SKM-1 treated with dmso at 0.1 percent for 144 hours (cell line): ENCODE measurements at regions not wholly inside any gene's neighbourhood (a gene's known extent, or its start where the extent isn't known, plus 50 kb on each side); places are given as distances from the start of the nearest gene placed in this dataset.
"Not testable (repeated sequence)": the region's sequence is repeated elsewhere in the genome, so short reads cannot be mapped to it uniquely, and the experiment has no call there.

Experiments used
- DNase-seq: peaks from one replicate; lab custom pipeline; 2025; ENCODE audit not compliant: unreplicated experiment; lab: John Stamatoyannopoulos, UW

DNA sequence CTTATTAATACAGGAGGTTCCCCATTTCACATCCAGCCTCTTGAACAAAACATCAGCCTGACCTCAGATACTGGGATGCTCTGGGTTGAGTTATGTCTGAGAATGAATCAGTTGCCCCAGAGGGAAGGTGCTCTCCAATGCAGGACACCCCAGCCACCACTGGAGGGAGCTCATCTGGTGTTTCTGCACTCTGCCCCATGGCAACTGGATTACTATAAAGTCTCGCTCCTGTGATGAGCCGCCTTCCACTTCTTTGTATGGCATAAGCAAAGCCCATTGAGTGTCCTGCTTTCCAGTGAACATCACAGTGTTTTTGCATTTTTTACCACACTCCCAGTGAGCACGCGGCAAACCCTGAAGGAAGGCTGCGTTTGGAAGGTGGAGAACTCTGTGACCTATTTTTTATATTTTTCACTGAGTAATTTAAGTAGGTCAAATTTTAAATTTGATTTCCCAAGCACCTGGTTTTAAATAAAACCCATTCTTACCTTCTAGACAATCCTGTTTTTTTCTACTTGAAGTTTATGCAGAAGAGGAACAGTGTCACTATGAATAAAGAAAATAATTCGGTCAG, 176.9 kb upstream of the WWC1 start:
- DNase-seq = peak; percentile 65

GRCh38 chr5:168117469-168117868, 174.0 kb upstream of the WWC1 start:
- no peak for DNase-seq

- DNase-seq = peak; percentile 40
These were observed 173.3 kb upstream of the WWC1 start for GRCh38 chr5:168118042-168118668.

- DNase-seq = no peak
These were observed 170.9 kb upstream of the WWC1 start for GRCh38 chr5:168120401-168121137.

- DNase-seq = no peak
These were observed 170.3 kb upstream of the WWC1 start for GRCh38 chr5:168121138-168121494.

DNA sequence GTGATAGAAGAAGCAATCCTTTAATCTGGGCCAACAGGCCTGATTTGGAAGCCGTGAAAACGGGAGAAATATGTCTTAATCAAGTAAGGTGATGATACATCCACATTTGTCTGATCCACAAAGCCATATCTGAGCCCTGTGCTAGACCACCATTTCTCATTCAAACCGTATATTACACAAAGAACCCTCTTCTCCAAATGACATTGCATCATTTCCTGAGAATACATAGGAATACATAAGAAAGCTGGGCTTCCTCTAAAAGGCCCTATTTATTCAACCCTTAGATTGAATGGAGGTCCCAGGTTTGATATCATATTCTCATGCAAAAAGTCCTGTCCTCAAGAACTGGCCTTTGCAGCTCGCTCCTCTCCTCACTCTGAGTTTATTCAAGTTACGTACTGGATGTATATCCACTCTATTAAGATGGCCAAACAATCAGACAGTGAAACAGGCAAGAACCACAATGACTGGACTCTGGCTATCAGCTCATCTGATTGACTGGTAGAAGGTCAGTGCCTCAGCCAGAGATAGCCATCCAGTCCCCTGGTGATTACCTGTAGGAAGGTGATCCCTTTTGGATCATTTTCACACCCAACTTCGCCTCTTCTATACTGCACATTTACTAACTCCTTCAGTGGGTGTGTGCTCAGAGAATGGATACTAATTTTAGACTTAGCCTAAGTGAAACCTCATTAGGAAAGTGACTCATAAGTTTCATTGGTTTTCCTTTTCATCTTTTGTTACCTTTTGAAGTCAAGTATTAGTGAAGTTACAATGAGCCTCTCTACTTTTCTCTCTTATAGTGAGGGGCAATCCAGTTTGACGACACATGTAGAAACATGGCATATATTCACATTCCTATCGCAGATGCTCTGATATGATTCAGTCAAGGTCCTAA, 167.6 kb upstream of the WWC1 start:
- peak; percentile 25 for DNase-seq

- no peak for DNase-seq
These were observed 165.8 kb upstream of the WWC1 start for GRCh38 chr5:168125445-168126199.

- no peak for DNase-seq
These were observed 164.8 kb upstream of the WWC1 start for GRCh38 chr5:168126606-168127005.

DNA sequence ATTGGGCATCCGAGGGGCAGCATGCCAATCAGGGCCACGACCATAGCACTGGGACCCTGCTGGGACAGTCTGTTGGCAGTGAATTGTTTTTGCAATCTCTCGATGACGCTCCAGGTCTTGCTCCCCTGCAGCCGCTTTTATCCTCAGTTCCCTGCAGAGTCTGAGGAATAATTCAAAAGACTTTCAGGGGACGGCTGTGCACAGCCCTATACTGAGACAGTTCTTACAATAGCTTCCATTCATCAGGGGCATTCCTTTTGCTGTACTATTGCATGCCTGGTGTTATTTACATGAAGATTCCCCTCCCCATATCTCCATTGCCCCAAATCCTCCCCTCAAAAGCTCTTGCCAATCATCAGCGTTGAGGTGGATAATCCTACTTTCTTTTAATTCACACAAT, 163.3 kb upstream of the WWC1 start:
- no peak for DNase-seq

DNA sequence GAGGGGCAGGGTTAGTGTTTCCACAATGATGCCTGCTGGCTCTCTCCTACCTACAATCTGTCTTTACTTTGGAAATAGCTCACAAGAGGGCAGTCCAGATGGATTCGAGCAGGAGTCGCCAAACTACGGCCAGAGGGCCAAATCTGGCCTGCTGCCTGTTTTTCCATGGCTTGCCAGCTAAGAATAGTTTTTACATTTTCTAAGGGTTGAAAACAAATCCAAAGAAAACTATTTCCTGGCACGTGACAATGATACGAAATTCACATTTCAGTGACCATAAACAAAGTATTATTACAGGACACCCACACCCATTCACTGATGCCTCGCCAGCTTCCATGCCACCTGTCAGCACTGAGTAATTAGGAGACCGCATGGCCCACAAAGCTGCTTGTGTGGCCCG, 162.9 kb upstream of the WWC1 start:
- DNase-seq = no peak

DNA sequence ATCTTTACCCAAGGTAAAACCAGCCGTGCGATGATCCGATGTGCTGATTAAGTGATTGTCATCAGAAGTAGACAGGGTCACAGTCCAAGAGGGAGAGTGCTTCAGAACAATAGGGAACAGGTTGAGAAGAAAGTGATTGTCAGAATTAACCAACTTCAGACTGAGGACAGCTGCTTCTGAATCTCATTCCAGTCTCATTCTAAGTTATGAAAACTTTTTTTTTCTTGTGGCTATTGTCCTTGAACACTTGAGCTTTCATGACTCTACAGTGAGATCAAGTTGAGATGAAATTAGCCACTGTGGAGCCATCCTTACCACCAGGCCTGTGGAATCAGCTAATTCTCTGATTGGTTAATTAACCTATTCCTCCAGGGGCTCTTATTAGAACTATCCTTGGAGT, 159.9 kb upstream of the WWC1 start:
- no peak for DNase-seq

- no peak for DNase-seq
These were observed 159.2 kb upstream of the WWC1 start for GRCh38 chr5:168132241-168132641.

DNA sequence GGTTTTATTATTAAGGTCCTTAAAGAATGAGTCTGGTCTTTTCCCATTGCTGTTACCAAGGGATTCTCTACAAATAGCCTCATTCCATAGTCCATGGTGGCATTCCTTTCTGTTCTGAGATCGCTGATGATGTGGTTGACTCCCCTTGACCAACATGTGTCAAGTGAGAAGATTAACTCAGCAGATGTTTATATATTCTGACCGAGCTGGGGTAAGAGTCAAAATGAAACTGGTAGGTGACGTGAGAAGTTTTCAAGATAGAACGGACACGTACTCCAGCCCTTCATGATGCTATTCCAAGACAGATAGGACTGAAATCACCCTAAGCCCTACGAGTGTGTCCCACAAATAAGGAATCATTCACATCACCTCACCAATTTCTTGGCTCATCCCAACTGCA, 155.5 kb upstream of the WWC1 start:
- no peak for DNase-seq

DNA sequence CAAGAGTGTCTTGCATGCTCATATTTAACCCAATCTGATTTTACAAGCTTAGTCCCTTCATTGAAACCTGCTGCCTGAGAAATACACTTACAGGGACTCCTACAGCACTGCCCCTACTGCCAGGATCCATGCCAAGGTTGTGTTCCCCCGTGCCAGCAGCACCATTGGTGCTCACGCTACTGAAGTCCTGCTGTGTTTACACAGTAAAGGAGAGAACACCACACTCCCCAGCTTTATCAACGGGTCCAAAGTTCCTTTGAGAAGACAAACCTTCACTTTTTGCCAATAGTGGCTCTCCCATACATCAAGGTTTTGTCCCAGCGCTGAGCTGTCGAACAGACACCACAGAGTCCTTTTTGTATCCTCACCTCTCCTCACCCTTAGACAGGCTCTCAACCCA, 155.1 kb upstream of the WWC1 start:
- DNase-seq = no peak

GRCh38 chr5:168137265-168137664, 154.2 kb upstream of the WWC1 start:
- no peak for DNase-seq

GRCh38 chr5:168140241-168140640, 151.2 kb upstream of the WWC1 start:
- DNase-seq = no peak

- no peak for DNase-seq
These were observed 149.0 kb upstream of the WWC1 start for GRCh38 chr5:168142402-168142801.

GRCh38 chr5:168143521-168143920, 147.9 kb upstream of the WWC1 start:
- DNase-seq = not testable (repeated sequence)

DNA sequence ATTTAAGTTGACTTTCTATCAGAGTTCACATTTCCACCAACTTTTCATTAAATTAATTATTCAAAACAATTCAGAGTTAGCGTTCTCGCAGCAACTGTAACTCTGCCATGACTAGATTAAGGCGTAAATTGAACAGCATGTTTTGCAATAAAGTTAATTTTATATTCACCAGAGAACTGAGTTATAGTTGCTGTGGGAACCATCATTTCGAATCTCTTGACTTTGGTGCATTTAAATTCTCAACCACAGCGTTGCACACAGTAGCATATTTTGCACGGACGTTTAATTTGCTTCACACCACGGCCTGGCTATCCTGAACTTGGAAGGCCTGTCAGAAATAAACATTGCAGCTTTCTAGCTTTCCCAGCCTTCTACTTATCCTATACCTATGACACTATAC, 144.3 kb upstream of the WWC1 start:
- no peak for DNase-seq

- DNase-seq = no peak
These were observed 143.7 kb upstream of the WWC1 start for GRCh38 chr5:168147568-168148360.
